ENCODE measurements at regions not wholly inside any gene's neighbourhood (a gene's known extent, or its start where the extent isn't known, plus 50 kb on each side); places are given as distances from the start of the nearest gene placed in this dataset.

DNA sequence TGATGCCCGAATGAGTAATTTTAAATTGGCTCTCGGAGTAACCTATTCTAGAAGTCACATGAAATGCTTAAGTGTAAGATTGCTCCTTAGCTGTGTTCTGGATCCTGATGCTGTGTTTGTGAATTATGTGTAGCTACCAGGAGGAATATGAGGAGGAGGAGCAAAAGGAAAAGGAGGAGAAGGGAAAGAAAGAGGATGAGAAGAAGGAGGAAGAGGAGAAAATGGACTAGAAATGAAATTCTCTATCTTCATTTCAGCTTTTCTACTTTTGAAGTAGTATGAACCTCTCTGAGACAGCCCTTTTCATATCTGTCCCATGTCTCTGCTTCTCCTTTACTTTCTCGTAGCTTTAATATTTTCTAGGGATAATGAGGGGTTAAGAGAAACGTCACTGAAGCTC is 119.4 kb upstream of the ACTBL2 start:
- TF ChIP-seq, protein P1, sequence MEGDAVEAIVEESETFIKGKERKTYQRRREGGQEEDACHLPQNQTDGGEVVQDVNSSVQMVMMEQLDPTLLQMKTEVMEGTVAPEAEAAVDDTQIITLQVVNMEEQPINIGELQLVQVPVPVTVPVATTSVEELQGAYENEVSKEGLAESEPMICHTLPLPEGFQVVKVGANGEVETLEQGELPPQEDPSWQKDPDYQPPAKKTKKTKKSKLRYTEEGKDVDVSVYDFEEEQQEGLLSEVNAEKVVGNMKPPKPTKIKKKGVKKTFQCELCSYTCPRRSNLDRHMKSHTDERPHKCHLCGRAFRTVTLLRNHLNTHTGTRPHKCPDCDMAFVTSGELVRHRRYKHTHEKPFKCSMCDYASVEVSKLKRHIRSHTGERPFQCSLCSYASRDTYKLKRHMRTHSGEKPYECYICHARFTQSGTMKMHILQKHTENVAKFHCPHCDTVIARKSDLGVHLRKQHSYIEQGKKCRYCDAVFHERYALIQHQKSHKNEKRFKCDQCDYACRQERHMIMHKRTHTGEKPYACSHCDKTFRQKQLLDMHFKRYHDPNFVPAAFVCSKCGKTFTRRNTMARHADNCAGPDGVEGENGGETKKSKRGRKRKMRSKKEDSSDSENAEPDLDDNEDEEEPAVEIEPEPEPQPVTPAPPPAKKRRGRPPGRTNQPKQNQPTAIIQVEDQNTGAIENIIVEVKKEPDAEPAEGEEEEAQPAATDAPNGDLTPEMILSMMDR (IDR thresholded peaks at IDR 0.05; ENCODE audit: borderline replicate concordance, extremely low read depth, low read length, poor library complexity, severe bottlenecking), result no peak
- TF ChIP-seq EZH2 (IDR thresholded peaks at IDR 0.05; ENCODE audit: borderline replicate concordance, low read depth, low read length, severe bottlenecking), result no peak
